ENCODE measurements at regions not wholly inside any gene's neighbourhood (a gene's known extent, or its start where the extent isn't known, plus 50 kb on each side); places are given as distances from the start of the nearest gene placed in this dataset.

DNA sequence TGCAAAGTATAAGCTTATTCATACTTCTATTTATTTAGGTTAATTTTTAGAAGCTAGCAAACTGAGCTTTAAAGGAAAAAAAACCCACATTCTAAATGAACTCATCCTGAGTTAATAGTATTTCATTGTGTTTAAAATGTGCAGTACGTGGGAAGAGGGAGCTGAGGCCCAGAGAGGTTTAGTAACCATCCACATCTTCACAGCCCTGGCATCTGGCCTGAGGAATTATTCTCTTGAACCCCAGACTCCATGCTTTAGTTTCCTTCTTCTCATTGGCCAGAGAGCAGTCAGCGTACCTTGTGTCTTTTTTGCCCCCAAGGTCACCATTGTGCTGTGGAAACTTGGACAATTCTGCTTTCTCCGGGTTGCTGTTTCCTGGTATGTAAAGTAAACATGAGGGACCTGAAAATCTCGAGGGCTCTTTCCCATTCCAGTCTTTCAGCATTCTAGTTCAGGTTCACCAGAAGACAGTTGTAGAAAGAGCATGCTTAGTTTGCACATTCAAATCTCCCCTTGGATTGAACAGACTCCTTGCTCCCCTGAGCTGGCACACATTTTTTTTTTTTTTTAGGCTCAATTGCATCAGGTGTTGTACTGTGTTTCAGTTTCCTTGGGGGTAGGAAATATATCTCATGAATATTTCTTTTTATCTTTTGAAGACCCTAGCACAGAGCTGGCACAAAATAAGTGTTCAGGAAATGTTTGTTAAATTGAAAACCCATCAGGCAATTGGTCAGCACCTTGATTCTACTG, 81.4 kb downstream of the MYCN start:
- DNase-seq (ENCODE audit: extremely low spot score) = no peak
- TF ChIP-seq, protein P1, sequence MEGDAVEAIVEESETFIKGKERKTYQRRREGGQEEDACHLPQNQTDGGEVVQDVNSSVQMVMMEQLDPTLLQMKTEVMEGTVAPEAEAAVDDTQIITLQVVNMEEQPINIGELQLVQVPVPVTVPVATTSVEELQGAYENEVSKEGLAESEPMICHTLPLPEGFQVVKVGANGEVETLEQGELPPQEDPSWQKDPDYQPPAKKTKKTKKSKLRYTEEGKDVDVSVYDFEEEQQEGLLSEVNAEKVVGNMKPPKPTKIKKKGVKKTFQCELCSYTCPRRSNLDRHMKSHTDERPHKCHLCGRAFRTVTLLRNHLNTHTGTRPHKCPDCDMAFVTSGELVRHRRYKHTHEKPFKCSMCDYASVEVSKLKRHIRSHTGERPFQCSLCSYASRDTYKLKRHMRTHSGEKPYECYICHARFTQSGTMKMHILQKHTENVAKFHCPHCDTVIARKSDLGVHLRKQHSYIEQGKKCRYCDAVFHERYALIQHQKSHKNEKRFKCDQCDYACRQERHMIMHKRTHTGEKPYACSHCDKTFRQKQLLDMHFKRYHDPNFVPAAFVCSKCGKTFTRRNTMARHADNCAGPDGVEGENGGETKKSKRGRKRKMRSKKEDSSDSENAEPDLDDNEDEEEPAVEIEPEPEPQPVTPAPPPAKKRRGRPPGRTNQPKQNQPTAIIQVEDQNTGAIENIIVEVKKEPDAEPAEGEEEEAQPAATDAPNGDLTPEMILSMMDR (IDR thresholded peaks at IDR 0.05; ENCODE audit: control extremely low read depth, extremely low read depth, low read depth, missing control alignments) = no peak
- ChIA-PET POLR2A (no interaction called here), CTCF (no interaction called here)

DNA sequence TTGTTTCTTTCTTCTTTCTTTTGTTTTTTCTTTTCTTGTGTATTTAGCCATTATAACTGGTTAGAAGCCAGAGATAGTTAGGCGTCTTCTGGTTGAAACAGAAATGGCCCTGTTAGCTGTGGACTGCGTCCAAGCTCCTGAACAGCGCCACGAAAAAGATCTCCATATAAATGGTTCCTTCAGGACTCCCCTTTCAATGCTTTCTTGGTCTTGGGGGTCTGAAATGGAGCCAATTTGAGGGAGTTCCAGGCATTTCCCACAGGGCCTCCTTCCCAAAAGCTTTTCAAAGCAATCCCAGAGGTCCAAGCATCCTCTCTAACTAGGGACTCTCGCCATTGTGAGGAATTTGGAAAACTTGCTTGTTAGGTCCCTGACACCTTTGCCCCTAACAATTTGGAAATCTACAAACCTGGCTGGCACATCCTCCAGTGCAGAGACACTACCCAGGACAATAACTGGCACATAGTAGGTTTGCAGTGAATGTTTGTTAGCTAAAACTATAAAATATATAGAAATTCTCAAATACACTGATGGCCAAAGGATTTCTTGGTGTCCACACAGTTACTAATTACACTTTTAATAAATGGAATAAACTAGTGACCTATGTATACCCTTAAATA, 80.1 kb downstream of the MYCN start:
- TF ChIP-seq, protein P1 (IDR thresholded peaks at IDR 0.05; ENCODE audit: control extremely low read depth, extremely low read depth, low read depth, missing control alignments) = no peak
- ChIA-PET CTCF (no interaction called here), POLR2A (no interaction called here)
- no peak for DNase-seq (ENCODE audit: extremely low spot score)

DNA sequence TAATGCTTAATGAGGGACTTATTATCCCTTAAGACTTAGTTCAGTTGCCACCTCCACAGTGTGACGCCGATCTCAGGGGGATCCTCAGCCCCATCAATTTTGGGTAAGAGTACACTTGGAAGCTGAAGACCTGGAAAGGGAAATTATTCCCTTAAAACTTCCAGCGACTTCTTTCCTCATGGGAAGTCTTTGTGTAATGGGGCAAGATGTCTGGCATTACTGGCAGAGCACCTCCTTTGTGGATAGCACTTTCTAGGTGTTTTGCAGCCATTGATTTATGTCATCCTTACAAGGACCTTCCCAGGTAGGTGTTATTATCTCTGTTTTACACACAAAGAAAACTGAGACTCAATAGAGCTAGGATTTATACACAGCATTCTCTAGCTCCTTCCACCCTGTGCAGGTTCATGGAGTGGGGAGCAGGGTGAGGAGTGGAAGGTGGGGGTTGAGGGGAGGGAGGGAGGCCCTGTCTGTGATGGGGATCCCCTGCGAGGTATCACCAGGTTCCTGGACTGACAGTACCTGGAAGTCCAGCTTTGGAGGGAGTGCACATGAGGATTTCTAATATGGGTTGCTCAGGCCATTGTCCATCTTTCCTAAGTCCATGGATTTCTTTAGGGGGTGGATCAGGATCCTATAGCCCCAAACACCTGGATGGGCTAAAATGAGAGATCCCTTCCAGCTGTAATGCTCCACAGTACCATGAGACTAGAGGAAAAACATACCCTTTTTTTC, 79.4 kb downstream of the MYCN start:
- TF ChIP-seq, protein P1 (IDR thresholded peaks at IDR 0.05; ENCODE audit: control extremely low read depth, extremely low read depth, low read depth, missing control alignments) = no peak
- POLR2A ChIA-PET = no interaction called here
- DNase-seq (ENCODE audit: extremely low spot score) = no peak
- CTCF ChIA-PET = interaction anchor here (1.1 kb wide), 1 partner anchor 9 kb away, joined by 3 read pairs; no protein-coding TSS in a partner anchor

DNA sequence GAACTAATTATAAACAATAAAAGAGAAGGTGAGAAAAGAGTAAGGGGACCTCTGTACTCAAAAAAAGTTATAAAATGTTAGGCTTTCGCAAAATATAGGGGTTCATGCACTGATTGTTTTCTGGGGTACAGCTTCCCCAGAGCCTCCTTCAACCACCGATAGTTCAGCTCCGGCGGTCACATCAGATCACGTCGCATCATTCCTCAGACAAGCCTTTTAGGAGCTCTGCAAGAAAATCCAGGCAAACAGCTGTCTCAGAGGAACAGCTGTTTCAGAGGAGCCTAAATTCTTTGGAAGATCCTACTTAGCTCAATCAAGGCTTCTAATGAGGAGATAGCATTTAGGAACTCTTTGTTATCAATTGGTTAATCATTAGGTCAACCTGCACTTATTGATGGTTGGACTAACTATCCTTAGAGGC, 78.7 kb downstream of the MYCN start:
- TF ChIP-seq, protein P1 (IDR thresholded peaks at IDR 0.05; ENCODE audit: control extremely low read depth, extremely low read depth, low read depth, missing control alignments) = no peak
- CTCF ChIA-PET = interaction anchor here (1.1 kb wide), 1 partner anchor 8 kb away, joined by 3 read pairs; no protein-coding TSS in a partner anchor
- POLR2A ChIA-PET = no interaction called here
- no peak for DNase-seq (ENCODE audit: extremely low spot score)

DNA sequence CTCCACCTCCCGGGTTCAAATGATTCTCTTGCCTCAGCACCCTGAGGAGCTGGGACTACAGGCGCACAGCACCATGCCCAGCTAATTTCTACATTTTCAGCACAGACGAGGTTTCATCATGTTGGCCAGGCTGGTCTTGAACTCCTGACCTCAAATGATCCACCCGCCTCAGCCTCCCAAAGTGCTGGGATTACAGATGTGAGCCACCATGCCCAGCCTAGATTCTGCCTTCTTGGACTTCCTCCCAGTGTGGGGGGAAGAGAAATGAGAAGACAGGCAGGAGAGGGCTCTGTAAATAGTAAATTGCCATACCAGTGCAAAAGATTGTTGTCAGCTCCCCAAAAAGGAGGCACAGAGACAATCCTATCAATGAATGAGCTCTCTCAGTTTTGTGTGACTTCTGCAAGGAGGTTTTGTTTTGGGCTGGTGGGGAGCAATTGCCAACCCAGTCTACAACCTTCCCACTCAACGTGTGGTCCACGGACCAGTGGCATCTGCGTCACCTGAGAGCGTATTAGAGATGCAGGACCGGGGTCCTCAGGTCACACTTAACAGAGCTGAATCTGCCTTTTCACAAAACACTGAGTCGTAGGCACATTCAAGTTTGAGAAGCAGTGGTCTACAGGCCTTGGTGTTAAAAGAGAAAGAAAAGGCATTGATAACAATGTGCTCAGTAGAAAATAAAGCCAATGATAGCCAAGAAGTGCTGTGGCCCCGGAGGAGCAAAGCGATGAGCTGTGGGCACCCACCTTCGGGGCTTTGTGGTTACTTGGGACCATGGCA, 78.1 kb downstream of the MYCN start:
- TF ChIP-seq, protein P1 (IDR thresholded peaks at IDR 0.05; ENCODE audit: control extremely low read depth, extremely low read depth, low read depth, missing control alignments) = no peak
- ChIA-PET CTCF (interaction anchor here (1.1 kb wide), 1 partner anchor 8 kb away, joined by 3 read pairs; no protein-coding TSS in a partner anchor), POLR2A (no interaction called here)

DNA sequence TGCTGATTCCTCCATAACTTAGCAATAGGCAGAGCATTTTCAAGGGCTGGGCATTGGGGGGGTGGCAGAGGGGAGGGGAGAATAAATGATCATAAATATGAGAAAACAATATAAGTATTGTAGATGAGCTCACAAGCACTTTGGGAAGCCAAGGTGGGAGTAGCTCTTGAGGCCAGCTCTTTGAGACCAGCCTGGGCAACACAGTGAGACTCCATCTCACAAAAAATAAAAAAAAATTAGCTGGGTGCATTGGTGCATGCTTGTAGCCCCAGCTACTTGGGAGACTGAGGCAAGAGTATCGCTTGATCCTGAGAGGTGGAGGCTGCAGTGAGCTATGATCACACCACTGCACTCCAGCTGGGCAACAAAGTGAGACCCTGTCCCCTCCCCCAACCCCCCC, 75.9 kb downstream of the MYCN start:
- POLR2A ChIA-PET = interaction anchor here (0.6 kb wide), 1 partner anchor 57 kb away, joined by 4 read pairs; no protein-coding TSS in a partner anchor
- DNase-seq (ENCODE audit: extremely low spot score) = no peak
- CTCF ChIA-PET = interaction anchor here (1.1 kb wide), 1 partner anchor 10 kb away, joined by 3 read pairs; no protein-coding TSS in a partner anchor
- TF ChIP-seq, protein P1 (IDR thresholded peaks at IDR 0.05; ENCODE audit: control extremely low read depth, extremely low read depth, low read depth, missing control alignments) = no peak

More for the DNA sequence above, 78.1 kb downstream of the MYCN start:
- no peak for DNase-seq (ENCODE audit: extremely low spot score)

All from GM10248 (cell line).